ENCODE measurements at regions not wholly inside any gene's neighbourhood (a gene's known extent, or its start where the extent isn't known, plus 50 kb on each side); places are given as distances from the start of the nearest gene placed in this dataset.

DNA sequence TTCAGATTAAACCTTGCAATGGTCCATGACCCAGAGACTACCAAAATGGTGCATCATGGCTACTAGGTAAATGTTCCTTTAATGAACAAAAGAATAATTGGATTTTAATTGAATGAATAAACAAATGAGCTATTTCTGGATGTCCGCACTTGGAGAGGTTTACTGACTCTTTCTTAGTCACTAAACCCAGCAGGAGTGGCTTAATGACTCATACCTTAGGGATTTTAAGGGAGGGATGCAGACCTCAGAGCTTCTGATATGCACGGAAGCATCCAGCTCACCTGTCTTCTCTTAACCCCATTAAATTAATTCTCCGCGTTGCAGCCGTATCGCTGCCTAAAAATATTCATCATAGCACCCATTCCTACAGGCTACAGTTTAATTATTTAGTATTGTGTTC is 970.0 kb upstream of the SLC35B3 start:
- no peak for DNase-seq (ENCODE audit: low read depth)

DNA sequence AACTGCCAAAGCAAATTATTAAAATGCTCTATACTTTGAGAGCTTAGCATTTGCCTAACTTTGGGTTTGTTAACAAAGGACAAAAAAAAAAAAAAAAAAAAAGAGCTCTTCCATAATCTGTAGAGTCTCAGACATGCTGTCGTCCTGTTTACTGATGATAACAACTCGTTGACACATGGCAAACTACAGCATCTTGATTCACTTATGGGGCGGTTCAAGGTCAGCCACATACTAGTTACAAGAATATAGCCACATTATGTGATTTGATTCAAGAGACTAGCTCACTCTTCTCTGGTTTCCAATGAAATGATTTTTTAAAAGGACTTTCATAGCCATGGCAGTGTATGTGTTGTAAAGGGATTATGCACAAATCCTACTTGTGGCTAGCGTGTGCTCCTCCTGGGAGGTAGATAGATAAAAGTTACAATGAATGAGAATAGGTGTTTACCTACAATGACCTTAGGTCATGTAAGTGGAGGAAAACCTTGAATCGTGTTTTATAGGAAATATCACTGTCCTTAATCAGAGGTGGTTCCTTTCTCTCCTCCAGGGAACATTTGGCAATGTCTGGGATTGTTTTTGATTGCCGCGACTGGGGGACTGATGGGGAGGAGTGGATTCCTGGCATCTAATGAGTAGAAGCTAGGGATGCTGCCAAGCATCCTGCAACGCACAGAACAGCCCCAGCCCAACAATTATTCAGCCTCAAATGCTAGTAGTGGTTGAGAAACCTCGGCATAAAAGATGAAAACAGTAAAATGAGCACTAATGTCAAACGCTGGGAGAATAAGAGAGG is 969.2 kb upstream of the SLC35B3 start:
- DNase-seq (ENCODE audit: low read depth): no peak

GRCh38 chr6:9403736-9404135 is 968.4 kb upstream of the SLC35B3 start:
- DNase-seq (ENCODE audit: low read depth): no peak

- no peak for DNase-seq (ENCODE audit: low read depth)
Measured at GRCh38 chr6:9401960-9402359, 966.6 kb upstream of the SLC35B3 start.

DNA sequence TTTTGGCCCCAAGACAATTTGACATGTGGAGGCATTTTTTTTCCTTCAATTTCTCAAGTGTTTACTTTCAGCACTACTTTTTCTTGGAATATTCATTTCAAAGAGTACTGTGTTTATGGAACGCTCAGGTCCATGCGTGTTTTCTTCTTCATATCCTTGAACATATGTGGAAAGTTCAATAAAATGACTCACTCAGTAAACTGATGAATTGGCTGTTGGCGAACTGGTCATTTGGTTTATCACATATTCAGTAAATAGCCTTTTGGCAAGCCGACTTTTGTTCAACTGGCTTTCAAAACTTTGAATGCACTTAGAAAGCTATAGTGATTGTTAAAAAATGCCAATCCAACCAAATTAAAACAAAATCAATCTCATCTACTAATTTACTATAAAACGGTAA is 964.6 kb upstream of the SLC35B3 start:
- DNase-seq (ENCODE audit: low read depth): no peak

GRCh38 chr6:9398767-9399373 is 963.5 kb upstream of the SLC35B3 start:
- DNase-seq (ENCODE audit: low read depth): no peak

GRCh38 chr6:9398071-9398766 is 962.9 kb upstream of the SLC35B3 start:
- DNase-seq (ENCODE audit: low read depth): no peak

- DNase-seq (ENCODE audit: low read depth): no peak
Measured at GRCh38 chr6:9388596-9388995, 953.3 kb upstream of the SLC35B3 start.

- DNase-seq (ENCODE audit: low read depth): no peak
Measured at GRCh38 chr6:9380568-9380967, 945.2 kb upstream of the SLC35B3 start.

GRCh38 chr6:9373308-9373707 is 938.0 kb upstream of the SLC35B3 start:
- no peak for DNase-seq (ENCODE audit: low read depth)

DNA sequence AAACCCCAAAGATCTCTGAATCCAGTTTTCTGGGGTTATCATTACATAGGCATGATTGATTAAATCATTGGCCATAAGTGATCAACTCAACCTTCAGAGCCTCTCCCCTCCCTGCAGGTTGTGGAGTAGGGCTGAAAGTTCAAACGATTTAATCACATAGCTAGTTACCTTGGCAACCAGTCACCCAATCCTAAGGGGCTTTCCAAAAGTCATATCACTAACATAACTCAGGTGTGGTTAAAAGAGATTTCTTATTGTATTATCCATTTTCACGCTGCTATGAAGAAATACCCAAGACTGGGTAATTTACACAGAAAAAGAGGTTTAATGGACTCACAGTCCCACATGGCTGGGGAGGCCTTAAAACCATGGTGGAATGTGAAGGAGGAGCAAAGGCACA is 935.1 kb upstream of the SLC35B3 start:
- DNase-seq (ENCODE audit: low read depth): no peak

DNA sequence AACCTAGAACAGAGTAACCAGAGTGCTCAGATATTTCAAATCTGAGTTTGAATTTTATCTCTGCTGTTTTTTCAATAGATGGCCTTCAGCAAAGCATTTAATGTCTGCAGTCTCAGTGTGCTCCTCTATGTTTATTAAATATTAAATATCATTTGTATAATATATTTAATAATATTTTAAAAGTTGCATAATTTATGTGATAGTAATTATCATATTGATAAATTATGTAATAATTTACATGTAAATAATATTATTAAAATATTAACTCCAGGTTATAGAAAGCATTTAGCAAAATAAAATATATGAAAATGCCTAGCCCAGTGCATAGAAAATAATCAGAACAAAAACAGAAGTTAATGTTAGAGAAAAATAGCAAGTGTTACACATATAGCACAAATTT is 930.0 kb upstream of the SLC35B3 start:
- DNase-seq (ENCODE audit: low read depth): no peak

GRCh38 chr6:9361749-9362148 is 926.4 kb upstream of the SLC35B3 start:
- DNase-seq (ENCODE audit: low read depth): no peak

GRCh38 chr6:9360881-9361280 is 925.5 kb upstream of the SLC35B3 start:
- no peak for DNase-seq (ENCODE audit: low read depth)

DNA sequence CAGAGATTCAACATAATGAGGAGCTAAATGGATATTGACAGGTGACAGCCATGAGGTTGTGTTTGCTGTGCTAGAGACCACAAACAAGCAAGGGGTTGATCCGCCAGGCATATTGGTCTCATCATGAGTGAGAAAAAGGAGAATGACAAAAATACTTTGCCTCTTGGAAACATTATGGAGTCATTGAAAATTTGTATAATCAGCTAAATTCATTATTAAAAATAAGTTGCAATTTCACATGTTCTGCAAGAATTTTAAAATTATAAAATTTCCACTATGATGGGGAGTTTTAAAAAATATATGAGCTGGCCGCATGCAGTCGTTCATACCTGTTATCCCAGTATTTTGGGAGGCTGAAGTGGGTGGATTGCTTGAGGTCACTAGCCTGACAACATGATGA is 912.3 kb upstream of the SLC35B3 start:
- no peak for DNase-seq (ENCODE audit: low read depth)

- no peak for DNase-seq (ENCODE audit: low read depth)
Measured at GRCh38 chr6:9346923-9347322, 911.6 kb upstream of the SLC35B3 start.

DNA sequence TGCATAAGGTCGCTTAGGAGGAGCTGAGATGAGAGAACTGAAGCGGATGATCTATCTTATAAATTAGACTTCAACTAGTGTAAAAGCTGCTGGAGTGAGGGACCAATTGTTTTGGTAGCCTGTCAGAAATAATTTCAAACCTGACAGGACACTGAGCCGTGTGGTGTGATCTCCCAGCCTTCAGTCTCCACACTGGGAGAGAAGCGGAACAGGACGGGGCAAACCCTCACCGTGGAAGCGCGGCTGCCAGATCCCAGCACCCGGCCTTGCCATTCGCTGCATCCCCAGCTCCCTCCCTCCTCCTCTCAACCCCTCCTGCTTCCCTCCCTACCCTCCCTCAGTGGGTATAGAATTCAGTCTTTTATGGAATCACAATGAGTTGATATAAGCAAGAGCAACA is 900.1 kb upstream of the SLC35B3 start:
- no peak for DNase-seq (ENCODE audit: low read depth)

DNA sequence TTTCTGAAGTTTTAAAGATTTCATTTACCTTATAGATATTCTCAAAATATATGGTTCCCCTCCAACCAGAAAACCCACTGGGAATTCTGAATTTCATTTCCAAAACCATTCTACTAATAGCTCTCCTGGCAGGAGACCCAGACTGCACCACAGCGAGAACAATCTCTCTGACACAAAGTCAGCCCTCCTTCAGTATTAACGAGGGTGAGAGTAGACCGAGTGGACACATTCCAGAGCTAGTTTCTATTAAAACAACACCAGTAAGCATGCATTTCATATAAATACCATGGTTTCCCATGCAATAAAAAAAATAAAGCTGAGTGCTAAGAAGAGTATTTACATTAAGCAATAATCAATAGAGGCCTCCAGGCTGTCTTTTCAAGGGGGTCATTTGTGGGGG is 899.6 kb upstream of the SLC35B3 start:
- DNase-seq (ENCODE audit: low read depth): no peak

GRCh38 chr6:9332241-9332780 is 897.0 kb upstream of the SLC35B3 start:
- no peak for DNase-seq (ENCODE audit: low read depth)

DNA sequence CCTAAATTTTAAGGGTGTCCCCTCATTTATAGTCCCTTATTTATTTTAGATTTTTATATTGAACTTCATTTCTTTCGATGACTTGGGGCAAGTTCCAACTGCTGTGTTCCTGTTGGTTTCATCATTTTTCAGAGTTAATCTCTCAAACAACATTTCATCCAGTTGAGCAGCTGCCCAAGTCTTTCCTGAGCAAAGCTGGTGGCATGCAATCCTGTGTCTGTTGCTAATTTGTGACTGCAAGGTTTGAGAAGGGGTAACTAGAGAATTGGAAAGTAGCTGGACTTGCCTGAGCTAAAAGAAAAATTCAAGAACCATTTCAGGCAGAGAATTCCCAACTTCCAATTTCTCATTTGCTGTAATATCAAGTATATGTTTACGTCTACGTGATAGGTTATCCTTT is 881.5 kb upstream of the SLC35B3 start:
- no peak for DNase-seq (ENCODE audit: low read depth)

- no peak for DNase-seq (ENCODE audit: low read depth)
Measured at GRCh38 chr6:9315966-9316650, 880.8 kb upstream of the SLC35B3 start.

GRCh38 chr6:9308284-9308683 is 872.9 kb upstream of the SLC35B3 start:
- no peak for DNase-seq (ENCODE audit: low read depth)
